Ectodermal cell (in vitro differentiated cells): ENCODE measurements at regions not wholly inside any gene's neighbourhood (a gene's known extent, or its start where the extent isn't known, plus 50 kb on each side); places are given as distances from the start of the nearest gene placed in this dataset.

ENCODE experiments used
- H3K27ac ChIP-seq: 2 replicates; pipeline ENCODE4 v1.7.0; 2013; ENCODE audit warnings: mild to moderate bottlenecking, low read depth, low read length; ENCODE audit not compliant: insufficient read depth, poor library complexity, severe bottlenecking
- H3K27me3 ChIP-seq: 2 replicates; pipeline ENCODE4 v1.7.0; 2013; ENCODE audit warnings: mild to moderate bottlenecking, low read length; ENCODE audit not compliant: insufficient read depth, control insufficient read depth, poor library complexity, severe bottlenecking
- H3K36me3 ChIP-seq: one replicate; pipeline ENCODE4 v1.7.0; 2013; ENCODE audit warnings: low read length; ENCODE audit not compliant: control insufficient read depth, insufficient read depth
- H3K4me1 ChIP-seq: one replicate; pipeline ENCODE4 v1.7.0; 2013; ENCODE audit warnings: low read length; ENCODE audit not compliant: control insufficient read depth, insufficient read depth
- H3K4me3 ChIP-seq: 2 replicates; pipeline ENCODE4 v1.7.0; 2013; ENCODE audit warnings: low read depth, low read length, control low read depth; ENCODE audit not compliant: insufficient read depth
- H3K9me3 ChIP-seq: 2 replicates; pipeline ENCODE4 v1.7.0; 2013; ENCODE audit warnings: mild to moderate bottlenecking, low read length, moderate library complexity; ENCODE audit not compliant: control insufficient read depth
- WGBS, 2 experiments: methylation state at CpG; one replicate each; pipeline ENCODE4 v1.1.7; 2013; ENCODE audit warnings: missing lambda C conversion rate in 2 of 2; 5-methylcytosine and 5-hydroxymethylcytosine counted together

DNA sequence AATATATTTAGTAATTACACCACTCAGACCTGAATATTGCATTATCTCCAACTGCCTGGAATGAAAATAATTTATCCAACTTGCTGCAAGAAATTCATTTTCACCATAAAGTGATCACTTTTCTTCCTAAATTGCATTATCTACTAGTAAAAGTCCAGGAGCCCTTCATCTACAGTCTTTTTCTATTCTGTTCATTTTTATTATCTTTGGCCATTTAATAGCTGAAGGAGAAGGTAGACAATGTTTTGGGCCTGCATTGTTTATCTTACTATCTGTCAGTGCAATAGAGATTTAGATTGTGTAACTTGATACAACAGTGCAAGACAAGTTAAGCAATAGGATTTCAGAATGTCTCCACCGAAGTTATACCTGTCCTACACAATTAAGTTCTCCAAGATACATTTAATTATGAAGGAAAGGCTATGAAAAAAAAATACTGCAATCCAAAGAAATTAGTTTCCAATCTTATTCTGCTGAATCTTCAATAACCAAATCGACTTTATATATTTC is 1339.7 kb upstream of the CDH6 start:
- no peak overlapping the region for H3K27ac ChIP-seq
- no peaks in the 10 kb centered on the region for H3K27me3 ChIP-seq
- WGBS, 2 experiments: 67% methylated on average over 1 of the region's 2 CpGs; no CpG with 5 or more reads in 1 of the 2 experiments
- H3K4me3 ChIP-seq: no peak overlapping the region
- H3K4me1 ChIP-seq: no peaks in the 10 kb centered on the region
- no peaks in the 10 kb centered on the region for H3K9me3 ChIP-seq
- no peaks in the 10 kb centered on the region for H3K36me3 ChIP-seq

- Histone ChIP-seq H3K36me3 (no peaks in the 10 kb centered on the region), H3K4me1 (no peaks in the 10 kb centered on the region), H3K27me3 (no peaks in the 10 kb centered on the region), H3K27ac (no peak overlapping the region), H3K9me3 (no peaks in the 10 kb centered on the region), H3K4me3 (no peak overlapping the region)
- 95 to 96% methylated on average over 1 to 2 of the region's 2 CpGs for WGBS, 2 experiments
These were observed 1341.2 kb upstream of the CDH6 start for GRCh38 chr5:29852329-29852728.

GRCh38 chr5:29845206-29845605 is 1348.3 kb upstream of the CDH6 start:
- no peak overlapping the region for H3K4me3 ChIP-seq
- no peak overlapping the region for H3K27ac ChIP-seq
- H3K4me1 ChIP-seq: no peaks in the 10 kb centered on the region
- H3K27me3 ChIP-seq: no peaks in the 10 kb centered on the region
- whole genome bisulfite sequencing, 2 experiments: 100% methylated on average over 1 of the region's 3 CpGs; no CpG with 5 or more reads in 1 of the 2 experiments
- no peaks in the 10 kb centered on the region for H3K9me3 ChIP-seq
- H3K36me3 ChIP-seq: no peaks in the 10 kb centered on the region

GRCh38 chr5:29833394-29833793 is 1360.1 kb upstream of the CDH6 start:
- WGBS, 2 experiments: 32 to 36% methylated on average over 1 to 2 of the region's 2 CpGs
- no peaks in the 10 kb centered on the region for H3K27me3 ChIP-seq
- no peak overlapping the region for H3K4me3 ChIP-seq
- H3K36me3 ChIP-seq: no peaks in the 10 kb centered on the region
- H3K27ac ChIP-seq: no peak overlapping the region
- H3K9me3 ChIP-seq: no peaks in the 10 kb centered on the region
- H3K4me1 ChIP-seq: no peaks in the 10 kb centered on the region

- no peak overlapping the region for H3K27ac ChIP-seq
- 89 to 90% methylated on average over 4 of the region's 4 CpGs for WGBS, 2 experiments
- no peaks in the 10 kb centered on the region for H3K27me3 ChIP-seq
- H3K9me3 ChIP-seq: no peaks in the 10 kb centered on the region
- no peaks in the 10 kb centered on the region for H3K36me3 ChIP-seq
- H3K4me3 ChIP-seq: no peak overlapping the region
- H3K4me1 ChIP-seq: no peaks in the 10 kb centered on the region
These were observed 1371.0 kb upstream of the CDH6 start for GRCh38 chr5:29822521-29822920.

GRCh38 chr5:29811914-29812679 is 1381.4 kb upstream of the CDH6 start:
- Histone ChIP-seq H3K27ac (no peak overlapping the region), H3K4me3 (no peak overlapping the region), H3K27me3 (no peaks in the 10 kb centered on the region), H3K9me3 (no peaks in the 10 kb centered on the region), H3K36me3 (no peaks in the 10 kb centered on the region), H3K4me1 (no peaks in the 10 kb centered on the region)
- 79 to 90% methylated on average over 2 of the region's 2 CpGs for WGBS, 2 experiments

DNA sequence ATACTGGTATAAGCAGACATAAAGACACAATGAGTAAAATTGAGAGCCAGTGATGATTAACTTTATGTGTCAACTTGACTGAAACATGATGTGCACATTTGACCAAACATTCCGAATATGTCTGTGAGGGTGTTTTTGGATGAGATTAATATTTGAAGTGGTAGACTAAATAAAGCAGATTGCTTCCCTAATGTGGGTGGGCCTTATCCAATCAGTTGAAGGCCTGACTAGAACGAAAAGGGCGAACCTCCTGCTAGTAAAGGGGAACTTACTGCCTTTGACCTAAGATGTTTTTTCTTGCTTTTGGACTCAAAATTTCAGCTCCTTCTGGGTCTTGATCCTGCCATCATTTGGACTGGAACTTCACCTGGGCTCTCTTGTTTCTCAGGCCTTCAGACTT is 1387.7 kb upstream of the CDH6 start:
- 90 to 95% methylated on average over 3 of the region's 3 CpGs for WGBS, 2 experiments
- Histone ChIP-seq H3K4me1 (no peaks in the 10 kb centered on the region), H3K4me3 (no peak overlapping the region), H3K36me3 (no peaks in the 10 kb centered on the region), H3K9me3 (no peaks in the 10 kb centered on the region), H3K27ac (no peak overlapping the region), H3K27me3 (no peaks in the 10 kb centered on the region)

DNA sequence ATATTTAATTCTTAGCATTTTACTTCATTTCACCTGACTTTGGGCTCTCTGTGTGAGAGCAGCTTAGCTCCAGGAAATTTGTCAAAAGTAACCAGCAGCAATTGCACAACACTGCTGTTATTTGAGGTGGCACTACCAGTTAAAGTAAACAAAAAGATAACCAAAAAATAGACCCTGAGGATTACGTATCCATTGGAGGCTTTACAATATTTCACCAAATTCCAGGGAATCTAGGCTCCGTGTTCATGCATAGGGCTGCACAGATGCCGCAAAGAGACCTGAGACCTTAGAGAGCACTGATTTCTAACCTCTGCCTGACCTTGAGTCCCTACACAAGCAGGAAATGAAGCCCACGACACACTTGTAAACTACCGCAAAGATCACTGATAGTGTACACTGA is 1392.7 kb upstream of the CDH6 start:
- Histone ChIP-seq H3K4me1 (no peaks in the 10 kb centered on the region), H3K36me3 (no peaks in the 10 kb centered on the region), H3K27ac (no peak overlapping the region), H3K27me3 (no peaks in the 10 kb centered on the region), H3K9me3 (no peaks in the 10 kb centered on the region), H3K4me3 (no peak overlapping the region)
- WGBS, 2 experiments: 93 to 96% methylated on average over 5 of the region's 5 CpGs

GRCh38 chr5:29796013-29796412 is 1397.5 kb upstream of the CDH6 start:
- WGBS, 2 experiments: 84 to 96% methylated on average over 2 of the region's 2 CpGs
- Histone ChIP-seq H3K27ac (no peak overlapping the region), H3K36me3 (no peaks in the 10 kb centered on the region), H3K4me3 (no peak overlapping the region), H3K9me3 (no peaks in the 10 kb centered on the region), H3K4me1 (no peaks in the 10 kb centered on the region), H3K27me3 (no peaks in the 10 kb centered on the region)

DNA sequence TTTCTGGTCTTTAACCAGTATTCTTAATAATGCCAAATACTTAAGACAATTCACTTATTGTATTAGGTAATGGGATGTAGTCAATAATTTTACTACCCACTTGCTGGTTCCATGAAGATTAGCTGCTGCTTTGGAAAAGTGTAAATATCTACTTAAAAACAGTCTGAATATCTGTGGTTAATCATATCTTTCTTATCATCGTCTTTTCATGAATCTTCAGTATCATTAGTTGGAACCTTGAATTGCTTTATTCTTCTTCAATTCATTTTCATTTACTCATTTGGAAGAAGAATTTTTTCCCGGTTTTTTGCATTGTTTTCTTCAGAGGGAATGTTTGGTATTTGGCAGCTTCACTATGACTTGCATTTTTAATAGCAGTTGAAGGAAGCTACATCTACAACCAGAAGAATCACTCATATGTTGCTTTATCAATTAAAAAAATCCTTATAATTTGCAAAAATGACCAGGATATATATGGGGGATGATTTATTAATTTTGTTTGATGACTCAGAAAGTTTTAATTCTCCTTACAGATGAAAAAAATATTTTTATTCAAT is 1398.3 kb upstream of the CDH6 start:
- no peaks in the 10 kb centered on the region for H3K9me3 ChIP-seq
- WGBS, 2 experiments: 100% methylated on average over 1 of the region's 2 CpGs; no CpG with 5 or more reads in 1 of the 2 experiments
- H3K4me3 ChIP-seq: no peak overlapping the region
- H3K36me3 ChIP-seq: no peaks in the 10 kb centered on the region
- no peak overlapping the region for H3K27ac ChIP-seq
- no peaks in the 10 kb centered on the region for H3K4me1 ChIP-seq
- H3K27me3 ChIP-seq: no peaks in the 10 kb centered on the region
